A673 (cell line): ENCODE measurements at regions not wholly inside any gene's neighbourhood (a gene's known extent, or its start where the extent isn't known, plus 50 kb on each side); places are given as distances from the start of the nearest gene placed in this dataset.

ENCODE experiments used
- BruUV-seq: library from RNA; stranded (reverse); fragments of 400-500 nt; replicated peaks from 2 replicates; lab custom pipeline; 2021; lab: Mats Ljungman, UMichigan
- CTCF ChIA-PET: fragments of 300-600 bp; sonication (Branson Sonifier 250); formaldehyde crosslinking; loops from one replicate; lab custom pipeline; 2022; ENCODE audit warnings: antibody characterized with exemption; lab: Charles Lee
- POLR2A ChIA-PET: fragments of 300-600 bp; sonication (Branson Sonifier 250); formaldehyde crosslinking; loops from one replicate; lab custom pipeline; 2022; ENCODE audit warnings: antibody characterized with exemption; ENCODE audit not compliant: low non-redundant PET; lab: Charles Lee
- DNase-seq: peaks from one replicate; pipeline ENCODE4 v3.0.0-alpha.2; 2015; ENCODE audit warnings: low spot score
- H3K27ac ChIP-seq: fragments of 200-600 bp; sonication (generic); 2 replicates; pipeline ENCODE4 v1.5.1; 2016; ENCODE audit warnings: mixed run types, low read depth, mild to moderate bottlenecking, mixed read lengths, antibody characterized with exemption, low read length; ENCODE audit not compliant: poor library complexity, severe bottlenecking
- H3K27me3 ChIP-seq: fragments of 200-600 bp; sonication (generic); replicated peaks from 2 replicates; pipeline ENCODE4 v1.6.1; 2017; ENCODE audit warnings: mixed run types, low read depth, mild to moderate bottlenecking, mixed read lengths, antibody characterized with exemption, low read length; ENCODE audit not compliant: insufficient read depth, poor library complexity
- H3K36me3 ChIP-seq: fragments of 200-600 bp; sonication (generic); 2 replicates; pipeline ENCODE4 v1.6.1; 2016; ENCODE audit warnings: mixed run types, mild to moderate bottlenecking, mixed read lengths, antibody characterized with exemption, low read length; ENCODE audit not compliant: insufficient read depth, poor library complexity, severe bottlenecking
- H3K4me1 ChIP-seq: fragments of 200-600 bp; sonication (generic); 2 replicates; pipeline ENCODE4 v1.6.1; 2017; ENCODE audit warnings: mixed run types, mild to moderate bottlenecking, mixed read lengths, antibody characterized with exemption, low read length; ENCODE audit not compliant: insufficient read depth, poor library complexity, severe bottlenecking
- H3K4me3 ChIP-seq: fragments of 200-600 bp; sonication (generic); 2 replicates; pipeline ENCODE4 v1.5.1; 2016; ENCODE audit warnings: low read depth, mixed run types, mild to moderate bottlenecking, mixed read lengths, low read length; ENCODE audit not compliant: poor library complexity, severe bottlenecking
- H3K9me3 ChIP-seq: fragments of 200-600 bp; sonication (generic); 2 replicates; pipeline ENCODE4 v1.6.1; 2016; ENCODE audit warnings: mixed run types, low read depth, mild to moderate bottlenecking, mixed read lengths, antibody characterized with exemption, low read length; ENCODE audit not compliant: poor library complexity, severe bottlenecking
- EZH2 ChIP-seq: fragments of 200-600 bp; sonication (generic); IDR thresholded peaks from 2 replicates; pipeline ENCODE4 v1.6.1; 2017; ENCODE audit warnings: borderline replicate concordance, low read depth, mild to moderate bottlenecking, mixed read lengths, antibody characterized with exemption, low read length; ENCODE audit not compliant: poor library complexity, severe bottlenecking
- intact Hi-C: fragments of 100-400 bp; cut with micrococcal nuclease; formaldehyde crosslinking; loops from one replicate; pipeline ENCODE4 v1.10.0; 2022; ENCODE audit not compliant: unreplicated experiment
- TF ChIP-seq, protein P1 (sequence below): fragments of 300-800, 200-600 bp; sonication (generic); conservative IDR thresholded peaks from 2 replicates; pipeline ENCODE4 v1.5.1; 2017; ENCODE audit warnings: low read depth, mild to moderate bottlenecking, antibody characterized with exemption, low read length, moderate library complexity, mixed read lengths

DNA sequence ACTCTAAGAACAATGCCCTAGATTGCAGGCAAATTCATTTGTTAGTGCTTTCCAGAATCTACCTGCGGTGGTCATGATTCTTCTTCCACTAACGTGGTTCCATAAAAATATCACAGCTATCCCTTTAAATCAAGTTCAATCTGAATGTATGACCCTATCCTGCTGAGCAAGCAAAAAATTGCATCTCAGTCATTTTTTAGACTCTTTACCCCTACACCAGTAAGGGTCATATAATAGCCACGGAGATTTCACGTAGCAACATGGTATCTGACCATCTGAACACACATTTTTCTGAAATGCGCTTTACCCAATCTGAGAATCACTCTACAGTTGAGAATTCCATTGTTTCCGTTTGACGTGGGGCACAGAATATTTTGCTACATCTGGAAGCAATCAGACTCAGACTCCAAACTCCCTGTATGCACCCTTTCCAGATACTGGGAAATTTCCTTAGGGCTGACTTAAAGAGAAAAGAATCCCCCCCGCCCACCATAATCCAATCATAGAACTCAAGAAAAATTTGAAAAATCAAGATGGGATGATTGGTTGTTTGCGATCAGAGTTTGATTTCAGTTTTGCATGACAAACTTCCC lies 699.2 kb upstream of the ZP4 start:
- H3K27me3 ChIP-seq: no peaks in the 10 kb centered on the region
- H3K9me3 ChIP-seq: no peaks in the 10 kb centered on the region
- no peak for DNase-seq
- POLR2A ChIA-PET: no interaction called here
- BruUV-seq: no TSS peak
- CTCF ChIA-PET: no interaction called here
- no peaks in the 10 kb centered on the region for H3K4me1 ChIP-seq
- H3K4me3 ChIP-seq: no peak overlapping the region
- TF ChIP-seq, protein P1, sequence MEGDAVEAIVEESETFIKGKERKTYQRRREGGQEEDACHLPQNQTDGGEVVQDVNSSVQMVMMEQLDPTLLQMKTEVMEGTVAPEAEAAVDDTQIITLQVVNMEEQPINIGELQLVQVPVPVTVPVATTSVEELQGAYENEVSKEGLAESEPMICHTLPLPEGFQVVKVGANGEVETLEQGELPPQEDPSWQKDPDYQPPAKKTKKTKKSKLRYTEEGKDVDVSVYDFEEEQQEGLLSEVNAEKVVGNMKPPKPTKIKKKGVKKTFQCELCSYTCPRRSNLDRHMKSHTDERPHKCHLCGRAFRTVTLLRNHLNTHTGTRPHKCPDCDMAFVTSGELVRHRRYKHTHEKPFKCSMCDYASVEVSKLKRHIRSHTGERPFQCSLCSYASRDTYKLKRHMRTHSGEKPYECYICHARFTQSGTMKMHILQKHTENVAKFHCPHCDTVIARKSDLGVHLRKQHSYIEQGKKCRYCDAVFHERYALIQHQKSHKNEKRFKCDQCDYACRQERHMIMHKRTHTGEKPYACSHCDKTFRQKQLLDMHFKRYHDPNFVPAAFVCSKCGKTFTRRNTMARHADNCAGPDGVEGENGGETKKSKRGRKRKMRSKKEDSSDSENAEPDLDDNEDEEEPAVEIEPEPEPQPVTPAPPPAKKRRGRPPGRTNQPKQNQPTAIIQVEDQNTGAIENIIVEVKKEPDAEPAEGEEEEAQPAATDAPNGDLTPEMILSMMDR: no peak
- TF ChIP-seq EZH2: no peak
- H3K36me3 ChIP-seq: no peaks in the 10 kb centered on the region
- intact Hi-C loops: no loop called here
- H3K27ac ChIP-seq: no peak overlapping the region

- DNase-seq: no peak
- Histone ChIP-seq H3K9me3 (no peaks in the 10 kb centered on the region), H3K27ac (no peak overlapping the region), H3K4me3 (no peak overlapping the region), H3K4me1 (no peaks in the 10 kb centered on the region), H3K27me3 (no peaks in the 10 kb centered on the region), H3K36me3 (no peaks in the 10 kb centered on the region)
- CTCF ChIA-PET: no interaction called here
- TF ChIP-seq EZH2: no peak
- TF ChIP-seq, protein P1: no peak
- no TSS peak for BruUV-seq
- intact Hi-C loops: no loop called here
- POLR2A ChIA-PET: no interaction called here
These were observed 692.1 kb upstream of the ZP4 start for GRCh38 chr1:238582816-238583215.

DNA sequence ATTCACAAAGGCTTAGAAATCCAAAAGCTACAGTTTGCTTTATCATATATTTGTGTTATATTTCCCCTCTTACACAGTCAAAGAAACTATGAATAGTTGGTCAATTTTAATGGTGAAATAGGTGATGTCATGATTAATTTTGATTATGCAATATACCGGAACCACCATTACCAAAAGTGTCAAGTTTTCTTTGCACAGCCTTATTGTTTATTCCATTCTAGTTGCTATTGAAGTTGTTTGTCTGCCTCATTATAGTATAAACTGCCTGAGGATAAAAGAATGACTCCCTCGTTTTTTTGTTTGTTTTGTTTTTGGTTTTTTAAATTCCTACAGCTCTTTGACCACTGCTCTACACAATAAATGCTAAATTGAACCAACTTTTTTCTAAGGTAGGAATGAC lies 690.6 kb upstream of the ZP4 start:
- intact Hi-C loops: no loop called here
- no peak overlapping the region for H3K4me3 ChIP-seq
- ChIA-PET POLR2A (no interaction called here), CTCF (no interaction called here)
- no peak for DNase-seq
- H3K9me3 ChIP-seq: no peaks in the 10 kb centered on the region
- no peaks in the 10 kb centered on the region for H3K27me3 ChIP-seq
- H3K27ac ChIP-seq: no peak overlapping the region
- TF ChIP-seq EZH2: no peak
- TF ChIP-seq, protein P1: no peak
- BruUV-seq: no TSS peak
- H3K36me3 ChIP-seq: no peaks in the 10 kb centered on the region
- no peaks in the 10 kb centered on the region for H3K4me1 ChIP-seq
